Right atrium auricular region (tissue), 2 donors: ENCODE measurements at regions not wholly inside any gene's neighbourhood (a gene's known extent, or its start where the extent isn't known, plus 50 kb on each side); places are given as distances from the start of the nearest gene placed in this dataset.

Experiments used
- DNase-seq: peaks from one replicate; pipeline ENCODE4 v3.0.0-alpha.2; 2019; ENCODE audit warnings: low spot score
- H3K27ac ChIP-seq, 2 donors: fragments of 200-600 bp; sonication (generic); 1 replicate in 1 of 2; 2 replicates in 1 of 2; pipeline ENCODE4 v1.5.1; 2016 to 2019
- H3K27me3 ChIP-seq, 2 donors: fragments of 200-600 bp; sonication (generic); one replicate each; pipeline versions ENCODE4 v1.5.1 to v1.6.0; 2017 to 2019
- H3K36me3 ChIP-seq: fragments of 200-600 bp; sonication (generic); one replicate; pipeline ENCODE4 v1.5.1; 2016
- H3K4me1 ChIP-seq, 2 donors: fragments of 200-600 bp; sonication (generic); one replicate each; pipeline versions ENCODE4 v1.5.1 to v1.6.0; 2017 to 2019
- H3K4me3 ChIP-seq, 2 donors: fragments of 200-600 bp; sonication (generic); 1 replicate in 1 of 2; 2 replicates in 1 of 2; pipeline ENCODE4 v1.5.1; 2017 to 2019; ENCODE audit warnings: mild to moderate bottlenecking in 1 of 2, moderate library complexity in 1 of 2
- H3K9me3 ChIP-seq, 2 donors: fragments of 200-600 bp; sonication (generic); one replicate each; pipeline ENCODE4 v1.5.1; 2019
- TF ChIP-seq, protein P1 (sequence below), 2 donors: fragments of 200-600 bp; sonication (generic); IDR thresholded peaks; one replicate each; pipeline ENCODE4 v1.5.1; 2019; ENCODE audit warnings: antibody characterized with exemption in 2 of 2

DNA sequence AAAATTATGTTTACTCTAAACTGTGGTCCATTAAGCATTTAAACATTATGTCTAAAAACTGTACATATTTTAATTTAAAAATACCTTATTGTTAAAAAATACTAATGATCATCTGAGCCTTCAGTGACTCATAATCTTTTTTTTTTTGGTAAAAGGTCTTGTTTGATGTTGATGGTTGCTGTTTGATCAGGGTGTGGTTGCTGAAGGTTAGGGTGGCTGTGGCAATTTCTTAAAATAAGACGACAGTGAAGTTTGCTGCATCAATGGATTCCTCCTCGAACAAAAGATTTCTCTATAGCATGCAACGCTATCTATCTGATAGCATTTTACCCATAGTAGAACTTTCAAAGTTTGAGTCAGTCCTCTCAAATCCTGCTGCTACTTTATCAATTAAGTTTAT lies 180.0 kb upstream of the AHR start:
- no peaks in the 10 kb centered on the region for H3K27me3 ChIP-seq
- no peak for DNase-seq
- TF ChIP-seq, protein P1, sequence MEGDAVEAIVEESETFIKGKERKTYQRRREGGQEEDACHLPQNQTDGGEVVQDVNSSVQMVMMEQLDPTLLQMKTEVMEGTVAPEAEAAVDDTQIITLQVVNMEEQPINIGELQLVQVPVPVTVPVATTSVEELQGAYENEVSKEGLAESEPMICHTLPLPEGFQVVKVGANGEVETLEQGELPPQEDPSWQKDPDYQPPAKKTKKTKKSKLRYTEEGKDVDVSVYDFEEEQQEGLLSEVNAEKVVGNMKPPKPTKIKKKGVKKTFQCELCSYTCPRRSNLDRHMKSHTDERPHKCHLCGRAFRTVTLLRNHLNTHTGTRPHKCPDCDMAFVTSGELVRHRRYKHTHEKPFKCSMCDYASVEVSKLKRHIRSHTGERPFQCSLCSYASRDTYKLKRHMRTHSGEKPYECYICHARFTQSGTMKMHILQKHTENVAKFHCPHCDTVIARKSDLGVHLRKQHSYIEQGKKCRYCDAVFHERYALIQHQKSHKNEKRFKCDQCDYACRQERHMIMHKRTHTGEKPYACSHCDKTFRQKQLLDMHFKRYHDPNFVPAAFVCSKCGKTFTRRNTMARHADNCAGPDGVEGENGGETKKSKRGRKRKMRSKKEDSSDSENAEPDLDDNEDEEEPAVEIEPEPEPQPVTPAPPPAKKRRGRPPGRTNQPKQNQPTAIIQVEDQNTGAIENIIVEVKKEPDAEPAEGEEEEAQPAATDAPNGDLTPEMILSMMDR (IDR thresholded peaks at IDR 0.05), result no peak
- H3K9me3 ChIP-seq, result no peaks in the 10 kb centered on the region
- H3K27ac ChIP-seq, result no peak overlapping the region
- no peaks in the 10 kb centered on the region for H3K36me3 ChIP-seq
- no peak overlapping the region for H3K4me3 ChIP-seq
- no peaks in the 10 kb centered on the region for H3K4me1 ChIP-seq

DNA sequence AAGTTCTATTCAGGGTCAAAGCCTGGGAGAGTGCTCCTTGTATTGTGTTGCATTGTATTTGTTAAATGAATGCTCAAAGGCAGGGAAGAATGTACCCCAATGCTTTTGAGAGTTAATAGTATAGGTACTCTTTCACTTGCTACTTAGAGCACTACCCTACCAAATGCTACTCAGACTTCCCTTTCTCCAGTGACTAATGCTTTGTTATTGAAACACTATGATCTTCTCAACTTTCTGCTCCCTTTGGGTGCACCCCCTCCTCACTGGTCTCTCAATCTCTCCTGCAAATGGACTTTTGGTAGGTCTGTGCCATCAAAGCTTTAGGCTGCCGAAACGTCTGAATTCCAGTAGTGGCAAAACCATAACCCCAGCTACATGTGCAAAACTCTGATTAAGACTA lies 177.7 kb upstream of the AHR start:
- H3K4me3 ChIP-seq, result no peak overlapping the region
- H3K27ac ChIP-seq, result no peak overlapping the region
- no peaks in the 10 kb centered on the region for H3K36me3 ChIP-seq
- no peaks in the 10 kb centered on the region for H3K27me3 ChIP-seq
- TF ChIP-seq, protein P1 (IDR thresholded peaks at IDR 0.05), result no peak
- H3K9me3 ChIP-seq, result no peaks in the 10 kb centered on the region
- no peak for DNase-seq
- H3K4me1 ChIP-seq, result no peaks in the 10 kb centered on the region

DNA sequence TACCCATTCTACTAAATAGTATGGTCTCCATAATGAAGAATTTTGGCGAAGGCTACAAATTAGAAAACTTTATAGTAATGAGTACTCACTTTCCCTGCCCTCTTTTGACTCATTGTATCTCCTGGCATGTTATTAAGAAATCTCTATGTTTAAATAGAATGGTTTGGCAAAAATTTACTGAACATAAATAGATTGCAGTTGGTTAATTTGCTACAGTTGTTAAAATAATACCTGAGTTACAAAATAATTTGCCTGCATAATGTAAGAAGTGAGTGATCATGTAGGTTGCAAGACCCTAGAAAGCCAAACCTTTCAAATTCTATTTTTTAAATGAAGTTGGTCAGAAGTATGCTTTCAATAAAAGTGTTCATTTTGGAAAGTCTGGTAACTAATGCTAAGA lies 176.8 kb upstream of the AHR start:
- no peak for DNase-seq
- Histone ChIP-seq H3K4me3 (no peak overlapping the region), H3K27ac (no peak overlapping the region), H3K4me1 (no peaks in the 10 kb centered on the region), H3K36me3 (no peaks in the 10 kb centered on the region), H3K27me3 (no peaks in the 10 kb centered on the region), H3K9me3 (no peaks in the 10 kb centered on the region)
- TF ChIP-seq, protein P1 (IDR thresholded peaks at IDR 0.05), result no peak

DNA sequence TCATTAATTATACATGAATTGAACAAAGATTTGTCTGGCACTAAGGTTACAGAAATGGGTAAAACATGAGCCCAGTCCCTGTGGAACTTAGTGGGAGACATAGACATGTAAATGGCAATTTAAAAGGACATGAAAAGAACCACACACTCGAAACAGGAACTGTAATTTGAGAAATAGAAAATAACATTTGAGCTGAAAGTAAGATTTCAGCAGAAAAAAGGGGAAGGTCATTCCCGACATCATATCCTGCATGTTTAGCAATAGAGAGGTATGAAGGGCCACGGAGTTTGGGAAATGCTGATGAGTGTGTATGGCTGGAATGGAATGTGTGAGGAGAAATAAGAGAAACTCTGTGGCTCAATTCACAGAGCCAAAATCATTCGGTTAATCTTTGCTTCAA lies 175.4 kb upstream of the AHR start:
- Histone ChIP-seq H3K36me3 (no peaks in the 10 kb centered on the region), H3K4me1 (no peaks in the 10 kb centered on the region), H3K4me3 (no peak overlapping the region), H3K27me3 (no peaks in the 10 kb centered on the region), H3K27ac (no peak overlapping the region), H3K9me3 (no peaks in the 10 kb centered on the region)
- DNase-seq, result no peak
- TF ChIP-seq, protein P1 (IDR thresholded peaks at IDR 0.05), result no peak

DNA sequence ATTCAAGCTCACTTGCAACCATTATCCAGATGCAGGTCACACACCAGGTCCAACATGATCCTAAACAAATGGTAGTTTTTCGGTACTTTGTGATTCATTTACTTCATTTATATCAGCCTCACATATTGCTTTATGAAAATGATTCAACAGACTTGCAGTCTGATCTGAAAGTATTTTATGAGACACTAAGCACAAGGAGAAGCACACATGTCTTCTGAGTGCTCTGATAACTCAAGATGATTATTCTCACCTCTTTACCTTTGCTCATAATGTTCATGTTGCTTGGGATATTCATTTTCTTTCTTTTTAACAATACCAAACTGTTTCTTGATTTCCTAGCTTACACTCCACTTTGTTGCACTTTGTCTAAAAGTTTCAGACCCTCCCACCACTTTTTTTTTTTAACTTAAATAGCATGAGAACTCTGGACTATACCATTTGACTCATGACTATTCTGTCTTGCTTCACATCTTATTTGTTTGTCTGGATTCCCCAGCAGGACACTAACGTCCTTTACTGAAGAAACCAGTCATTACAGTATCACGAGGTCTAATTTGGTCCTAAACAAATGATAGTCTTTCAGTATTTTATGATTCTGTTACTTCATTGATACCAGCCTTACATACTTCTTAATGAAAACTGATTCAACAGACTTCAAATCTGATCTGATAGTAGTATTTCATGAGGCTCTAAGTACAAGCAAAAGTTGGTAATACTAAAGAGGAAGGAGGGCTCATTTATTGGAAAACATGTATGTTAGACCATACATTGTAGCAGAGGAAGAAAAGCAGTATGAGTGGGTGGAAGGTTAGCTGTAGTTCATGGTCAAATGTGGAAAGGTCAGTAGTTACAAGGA lies 171.8 kb upstream of the AHR start:
- H3K27ac ChIP-seq, result no peak overlapping the region
- DNase-seq, result no peak
- H3K4me1 ChIP-seq, result peaks cover 0 to 6% of the 10 kb centered on the region in 2 donors
- no peak overlapping the region for H3K4me3 ChIP-seq
- TF ChIP-seq, protein P1 (IDR thresholded peaks at IDR 0.05), result no peak
- no peaks in the 10 kb centered on the region for H3K9me3 ChIP-seq
- no peaks in the 10 kb centered on the region for H3K36me3 ChIP-seq
- H3K27me3 ChIP-seq, result no peaks in the 10 kb centered on the region

DNA sequence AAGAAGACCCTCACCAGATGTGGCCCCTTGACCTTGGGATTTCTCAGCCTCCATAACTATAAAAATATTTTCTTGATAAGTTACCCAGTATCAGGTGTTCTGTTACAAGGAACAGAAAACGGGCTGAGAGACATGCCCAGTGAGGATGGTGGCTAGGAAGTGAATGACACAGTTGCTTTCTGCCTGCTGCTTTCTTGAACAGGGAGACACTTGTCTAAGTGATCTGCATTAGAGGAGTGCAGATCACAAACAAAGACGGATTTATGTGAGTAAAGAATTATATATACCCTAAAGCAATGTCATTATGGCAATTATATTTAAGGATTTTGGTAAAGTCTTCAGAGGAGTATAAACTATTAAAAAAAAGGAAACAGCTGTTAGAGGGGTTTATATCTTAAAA lies 169.2 kb upstream of the AHR start:
- DNase-seq, result no peak
- Histone ChIP-seq H3K36me3 (no peaks in the 10 kb centered on the region), H3K4me1 (peaks cover 0 to 6% of the 10 kb centered on the region in 2 donors), H3K4me3 (no peak overlapping the region), H3K27ac (no peak overlapping the region), H3K9me3 (no peaks in the 10 kb centered on the region), H3K27me3 (no peaks in the 10 kb centered on the region)
- TF ChIP-seq, protein P1 (IDR thresholded peaks at IDR 0.05), result no peak
